ENCODE measurements at regions not wholly inside any gene's neighbourhood (a gene's known extent, or its start where the extent isn't known, plus 50 kb on each side); places are given as distances from the start of the nearest gene placed in this dataset.

- no peak overlapping the region for H2AFZ ChIP-seq (ENCODE audit: low read length)
- H3F3A ChIP-seq (ENCODE audit: low read depth): no peaks in the 10 kb centered on the region
- H3K36me3 ChIP-seq (ENCODE audit: insufficient read depth, low read length): no peaks in the 10 kb centered on the region
- H4K20me1 ChIP-seq (ENCODE audit: insufficient read depth, low read length, poor library complexity, severe bottlenecking): no peaks in the 10 kb centered on the region
- no peak overlapping the region for H3K4me3 ChIP-seq (ENCODE audit: low read length, poor library complexity, severe bottlenecking)
- H3K4me1 ChIP-seq (ENCODE audit: insufficient read depth, low read length, poor library complexity, severe bottlenecking): no peaks in the 10 kb centered on the region
- no peaks in the 10 kb centered on the region for H3K9me3 ChIP-seq (ENCODE audit: insufficient read depth, low read depth, low read length)
- H3K9me2 ChIP-seq (replicated peaks; ENCODE audit: low read depth, low read length): no peaks in the 10 kb centered on the region
- no peak overlapping the region for H3K9ac ChIP-seq (ENCODE audit: low read depth, low read length, poor library complexity, severe bottlenecking)
- H3K4me2 ChIP-seq (ENCODE audit: low read depth, low read length, poor library complexity, severe bottlenecking): no peak overlapping the region
- TF ChIP-seq CTCF (conservative IDR thresholded peaks at IDR 0.05; ENCODE audit: low read length) (no peak), EZH2phosphoT487 (IDR thresholded peaks at IDR 0.05; ENCODE audit: borderline replicate concordance) (no peak)
- H3K79me2 ChIP-seq (ENCODE audit: insufficient read depth, low read length): no peaks in the 10 kb centered on the region
- no peaks in the 10 kb centered on the region for H3K27me3 ChIP-seq (ENCODE audit: insufficient read depth, low read length, poor library complexity, severe bottlenecking)
These were observed 525.3 kb downstream of the SUCLG1 start for GRCh38 chr2:83933749-83934148.

GRCh38 chr2:83923531-83923930 lies 535.5 kb downstream of the SUCLG1 start:
- Histone ChIP-seq H3K9ac (ENCODE audit: low read depth, low read length, poor library complexity, severe bottlenecking) (no peak overlapping the region), H3K79me2 (ENCODE audit: insufficient read depth, low read length) (no peaks in the 10 kb centered on the region), H4K20me1 (ENCODE audit: insufficient read depth, low read length, poor library complexity, severe bottlenecking) (no peaks in the 10 kb centered on the region), H3F3A (ENCODE audit: low read depth) (no peaks in the 10 kb centered on the region), H3K4me3 (ENCODE audit: low read length, poor library complexity, severe bottlenecking) (no peak overlapping the region), H3K9me2 (replicated peaks; ENCODE audit: low read depth, low read length) (no peaks in the 10 kb centered on the region), H3K4me2 (ENCODE audit: low read depth, low read length, poor library complexity, severe bottlenecking) (no peak overlapping the region), H3K9me3 (ENCODE audit: insufficient read depth, low read depth, low read length) (no peaks in the 10 kb centered on the region), H3K27me3 (ENCODE audit: insufficient read depth, low read length, poor library complexity, severe bottlenecking) (no peaks in the 10 kb centered on the region), H3K4me1 (ENCODE audit: insufficient read depth, low read length, poor library complexity, severe bottlenecking) (no peaks in the 10 kb centered on the region), H3K36me3 (ENCODE audit: insufficient read depth, low read length) (no peaks in the 10 kb centered on the region), H2AFZ (ENCODE audit: low read length) (no peak overlapping the region)
- TF ChIP-seq CTCF (conservative IDR thresholded peaks at IDR 0.05; ENCODE audit: low read length): no peak
- TF ChIP-seq EZH2phosphoT487 (IDR thresholded peaks at IDR 0.05; ENCODE audit: borderline replicate concordance): no peak

GRCh38 chr2:83916559-83916958 lies 542.5 kb downstream of the SUCLG1 start:
- no peak overlapping the region for H3K4me3 ChIP-seq (ENCODE audit: low read length, poor library complexity, severe bottlenecking)
- no peak overlapping the region for H3K4me2 ChIP-seq (ENCODE audit: low read depth, low read length, poor library complexity, severe bottlenecking)
- H3K9ac ChIP-seq (ENCODE audit: low read depth, low read length, poor library complexity, severe bottlenecking): no peak overlapping the region
- H4K20me1 ChIP-seq (ENCODE audit: insufficient read depth, low read length, poor library complexity, severe bottlenecking): no peaks in the 10 kb centered on the region
- no peaks in the 10 kb centered on the region for H3K9me3 ChIP-seq (ENCODE audit: insufficient read depth, low read depth, low read length)
- no peak overlapping the region for H2AFZ ChIP-seq (ENCODE audit: low read length)
- no peaks in the 10 kb centered on the region for H3K9me2 ChIP-seq (replicated peaks; ENCODE audit: low read depth, low read length)
- no peaks in the 10 kb centered on the region for H3K79me2 ChIP-seq (ENCODE audit: insufficient read depth, low read length)
- H3K36me3 ChIP-seq (ENCODE audit: insufficient read depth, low read length): no peaks in the 10 kb centered on the region
- no peaks in the 10 kb centered on the region for H3F3A ChIP-seq (ENCODE audit: low read depth)
- H3K27me3 ChIP-seq (ENCODE audit: insufficient read depth, low read length, poor library complexity, severe bottlenecking): no peaks in the 10 kb centered on the region
- no peak for TF ChIP-seq EZH2phosphoT487 (IDR thresholded peaks at IDR 0.05; ENCODE audit: borderline replicate concordance)
- no peak for TF ChIP-seq CTCF (conservative IDR thresholded peaks at IDR 0.05; ENCODE audit: low read length)
- H3K4me1 ChIP-seq (ENCODE audit: insufficient read depth, low read length, poor library complexity, severe bottlenecking): no peaks in the 10 kb centered on the region

All from Loucy (cell line).